ENCODE measurements at regions not wholly inside any gene's neighbourhood (a gene's known extent, or its start where the extent isn't known, plus 50 kb on each side); places are given as distances from the start of the nearest gene placed in this dataset.

DNA sequence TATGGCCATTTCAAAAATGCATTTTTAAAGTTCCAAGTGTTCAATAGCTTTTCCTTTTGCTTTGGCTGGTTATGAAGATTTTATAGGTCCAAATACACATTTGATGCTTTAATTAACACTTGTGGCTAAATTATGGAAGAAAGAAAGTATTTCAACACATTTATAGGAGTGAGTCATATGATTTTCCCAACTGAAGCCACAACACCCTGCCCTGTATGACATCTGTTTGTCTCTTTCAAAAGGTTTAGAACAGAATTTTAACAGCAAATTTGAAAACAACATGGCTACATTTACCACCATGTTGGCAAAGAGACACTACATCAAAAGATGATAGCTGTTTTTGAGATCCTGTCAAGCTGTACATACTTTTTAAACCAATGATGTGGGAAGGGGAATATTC lies 99.4 kb downstream of the TMEM174 start:
- H2AFZ ChIP-seq (ENCODE audit: low read depth, low read length): no peak overlapping the region
- ChIA-PET CTCF (no interaction called here), POLR2A (no interaction called here)
- H3K4me1 ChIP-seq (ENCODE audit: control insufficient read depth, extremely low read depth, insufficient read depth, low read length): no peaks in the 10 kb centered on the region
- DNase-seq (ENCODE audit: low read depth, low spot score): no peak
- no peaks in the 10 kb centered on the region for H3K9me1 ChIP-seq (replicated peaks; ENCODE audit: control insufficient read depth, extremely low read depth, insufficient read depth, low read length)
- no peaks in the 10 kb centered on the region for H3K36me3 ChIP-seq (ENCODE audit: control insufficient read depth in 2 of 2, extremely low read depth in 1 of 2, insufficient read depth in 2 of 2, low read length in 2 of 2)
- H3K9ac ChIP-seq (replicated peaks; ENCODE audit: extremely low read depth, insufficient read depth, low read length): no peak overlapping the region
- BruUV-seq (replicated peaks): no TSS peak
- no peaks in the 10 kb centered on the region for H4K20me1 ChIP-seq (replicated peaks; ENCODE audit: control insufficient read depth, extremely low read depth, insufficient read depth, low read length)
- intact Hi-C loops (cut with micrococcal nuclease) (no loop called here), dilution Hi-C loops (cut with MboI; ENCODE audit: extremely low pct_ligation_motif_present, low sequenced_read_pairs) (no loop called here)
- no peaks in the 10 kb centered on the region for H3K9me3 ChIP-seq (replicated peaks; ENCODE audit: control insufficient read depth, insufficient read depth, low read length)
- TF ChIP-seq, protein P1, sequence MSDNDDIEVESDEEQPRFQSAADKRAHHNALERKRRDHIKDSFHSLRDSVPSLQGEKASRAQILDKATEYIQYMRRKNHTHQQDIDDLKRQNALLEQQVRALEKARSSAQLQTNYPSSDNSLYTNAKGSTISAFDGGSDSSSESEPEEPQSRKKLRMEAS (IDR thresholded peaks at IDR 0.05; ENCODE audit: insufficient read depth, insufficient read length): no peak
- H3K27me3 ChIP-seq (ENCODE audit: control insufficient read depth in 2 of 2, insufficient read depth in 2 of 2, low read length in 2 of 2): peaks cover 65 to 89% of the 10 kb centered on the region in 2 experiments
- H3K4me2 ChIP-seq (ENCODE audit: insufficient read depth, low read length): no peak overlapping the region
- no peak overlapping the region for H3K27ac ChIP-seq (ENCODE audit: insufficient read depth, low read depth, low read length)
- no peak for FAIRE-seq
- H3K79me2 ChIP-seq (ENCODE audit: control insufficient read depth, insufficient read depth, low read length): no peaks in the 10 kb centered on the region
- no peak overlapping the region for H3K4me3 ChIP-seq (replicated peaks in 1 of 3; ENCODE audit: insufficient read depth in 1 of 3, low read depth in 1 of 3, low read length in 3 of 3)

DNA sequence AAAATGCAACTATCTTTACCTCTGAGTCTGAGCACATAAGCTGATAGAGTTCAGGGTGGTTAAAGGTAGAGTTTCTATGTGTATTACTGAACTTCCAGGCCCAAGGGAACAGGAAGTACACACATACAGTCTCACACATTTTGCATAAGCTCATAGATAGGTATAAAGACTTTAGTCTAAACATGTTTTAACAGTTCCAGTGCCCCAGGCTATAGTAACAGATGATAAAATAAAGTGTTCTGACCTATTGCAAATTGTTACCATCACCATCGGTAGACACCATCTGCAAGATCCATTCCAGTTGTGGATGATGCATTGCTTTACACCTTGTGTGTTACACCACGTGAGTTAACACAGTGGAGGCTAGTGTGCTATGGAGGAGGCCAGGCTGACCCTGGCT lies 95.8 kb downstream of the TMEM174 start:
- POLR2A ChIA-PET: no interaction called here

More for the DNA sequence above, 95.8 kb downstream of the TMEM174 start:
- FAIRE-seq (no peak), DNase-seq (ENCODE audit: low read depth, low spot score) (no peak)
- peaks cover 64 to 80% of the 10 kb centered on the region in 2 experiments for H3K27me3 ChIP-seq (ENCODE audit: control insufficient read depth in 2 of 2, insufficient read depth in 2 of 2, low read length in 2 of 2)
- H3K4me1 ChIP-seq (ENCODE audit: control insufficient read depth, extremely low read depth, insufficient read depth, low read length): no peaks in the 10 kb centered on the region
- intact Hi-C loops (cut with micrococcal nuclease) (no loop called here), dilution Hi-C loops (cut with MboI; ENCODE audit: extremely low pct_ligation_motif_present, low sequenced_read_pairs) (no loop called here)
- H3K79me2 ChIP-seq (ENCODE audit: control insufficient read depth, insufficient read depth, low read length): no peaks in the 10 kb centered on the region
- H3K9me1 ChIP-seq (replicated peaks; ENCODE audit: control insufficient read depth, extremely low read depth, insufficient read depth, low read length): no peaks in the 10 kb centered on the region
- H3K27ac ChIP-seq (ENCODE audit: insufficient read depth, low read depth, low read length): no peak overlapping the region
- no TSS peak for BruUV-seq (replicated peaks)
- H4K20me1 ChIP-seq (replicated peaks; ENCODE audit: control insufficient read depth, extremely low read depth, insufficient read depth, low read length): no peaks in the 10 kb centered on the region
- H3K4me3 ChIP-seq (replicated peaks in 1 of 3; ENCODE audit: insufficient read depth in 1 of 3, low read depth in 1 of 3, low read length in 3 of 3): no peak overlapping the region
- TF ChIP-seq JUN (IDR thresholded peaks at IDR 0.05; ENCODE audit: borderline replicate concordance, insufficient read depth, insufficient read length, low read depth): no peak
- H2AFZ ChIP-seq (ENCODE audit: low read depth, low read length): no peak overlapping the region
- H3K4me2 ChIP-seq (ENCODE audit: insufficient read depth, low read length): no peak overlapping the region
- CTCF ChIA-PET: interaction anchor here (1.4 kb wide), 1 partner anchor 50 kb away, joined by 4 read pairs; no protein-coding TSS in a partner anchor
- no peak overlapping the region for H3K9ac ChIP-seq (replicated peaks; ENCODE audit: extremely low read depth, insufficient read depth, low read length)
- H3K9me3 ChIP-seq (replicated peaks; ENCODE audit: control insufficient read depth, insufficient read depth, low read length): no peaks in the 10 kb centered on the region
- H3K36me3 ChIP-seq (ENCODE audit: control insufficient read depth in 2 of 2, extremely low read depth in 1 of 2, insufficient read depth in 2 of 2, low read length in 2 of 2): no peaks in the 10 kb centered on the region
